Epithelial cell of proximal tubule (primary cell): ENCODE measurements at regions not wholly inside any gene's neighbourhood (a gene's known extent, or its start where the extent isn't known, plus 50 kb on each side); places are given as distances from the start of the nearest gene placed in this dataset.

ENCODE experiments used
- DNase-seq: peaks from one replicate; pipeline ENCODE4 v3.0.0-alpha.2; 2011; ENCODE audit warnings: low read depth
- H3K4me3 ChIP-seq: 2 replicates; pipeline ENCODE4 v1.5.1; 2011; ENCODE audit warnings: low read depth, mild to moderate bottlenecking, low read length
- TF ChIP-seq, protein P1 (sequence below): conservative IDR thresholded peaks from 2 replicates; pipeline ENCODE4 v1.5.1; 2012; ENCODE audit warnings: low read depth, mild to moderate bottlenecking, low read length

DNA sequence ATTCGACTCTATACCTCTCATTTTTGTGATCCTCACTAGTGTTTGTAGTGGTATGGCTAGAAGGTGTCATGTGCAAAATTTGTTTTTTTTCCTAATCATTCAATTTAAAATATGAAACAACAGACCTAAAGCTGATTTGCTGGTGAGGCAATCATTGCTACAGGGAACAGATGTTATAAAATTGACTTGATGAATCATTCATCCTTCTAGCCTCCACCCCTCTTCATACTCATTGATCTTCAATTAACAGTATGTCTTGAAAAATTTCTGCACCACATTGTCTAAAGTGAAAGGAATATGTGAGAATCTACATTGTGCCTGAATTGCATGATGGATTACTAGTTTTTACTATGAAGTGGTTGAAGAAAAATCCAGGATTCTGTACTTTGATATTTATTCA, 349.0 kb upstream of the NAV3 start:
- TF ChIP-seq, protein P1, sequence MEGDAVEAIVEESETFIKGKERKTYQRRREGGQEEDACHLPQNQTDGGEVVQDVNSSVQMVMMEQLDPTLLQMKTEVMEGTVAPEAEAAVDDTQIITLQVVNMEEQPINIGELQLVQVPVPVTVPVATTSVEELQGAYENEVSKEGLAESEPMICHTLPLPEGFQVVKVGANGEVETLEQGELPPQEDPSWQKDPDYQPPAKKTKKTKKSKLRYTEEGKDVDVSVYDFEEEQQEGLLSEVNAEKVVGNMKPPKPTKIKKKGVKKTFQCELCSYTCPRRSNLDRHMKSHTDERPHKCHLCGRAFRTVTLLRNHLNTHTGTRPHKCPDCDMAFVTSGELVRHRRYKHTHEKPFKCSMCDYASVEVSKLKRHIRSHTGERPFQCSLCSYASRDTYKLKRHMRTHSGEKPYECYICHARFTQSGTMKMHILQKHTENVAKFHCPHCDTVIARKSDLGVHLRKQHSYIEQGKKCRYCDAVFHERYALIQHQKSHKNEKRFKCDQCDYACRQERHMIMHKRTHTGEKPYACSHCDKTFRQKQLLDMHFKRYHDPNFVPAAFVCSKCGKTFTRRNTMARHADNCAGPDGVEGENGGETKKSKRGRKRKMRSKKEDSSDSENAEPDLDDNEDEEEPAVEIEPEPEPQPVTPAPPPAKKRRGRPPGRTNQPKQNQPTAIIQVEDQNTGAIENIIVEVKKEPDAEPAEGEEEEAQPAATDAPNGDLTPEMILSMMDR, result no peak
- no peak for DNase-seq
- no peak overlapping the region for H3K4me3 ChIP-seq

DNA sequence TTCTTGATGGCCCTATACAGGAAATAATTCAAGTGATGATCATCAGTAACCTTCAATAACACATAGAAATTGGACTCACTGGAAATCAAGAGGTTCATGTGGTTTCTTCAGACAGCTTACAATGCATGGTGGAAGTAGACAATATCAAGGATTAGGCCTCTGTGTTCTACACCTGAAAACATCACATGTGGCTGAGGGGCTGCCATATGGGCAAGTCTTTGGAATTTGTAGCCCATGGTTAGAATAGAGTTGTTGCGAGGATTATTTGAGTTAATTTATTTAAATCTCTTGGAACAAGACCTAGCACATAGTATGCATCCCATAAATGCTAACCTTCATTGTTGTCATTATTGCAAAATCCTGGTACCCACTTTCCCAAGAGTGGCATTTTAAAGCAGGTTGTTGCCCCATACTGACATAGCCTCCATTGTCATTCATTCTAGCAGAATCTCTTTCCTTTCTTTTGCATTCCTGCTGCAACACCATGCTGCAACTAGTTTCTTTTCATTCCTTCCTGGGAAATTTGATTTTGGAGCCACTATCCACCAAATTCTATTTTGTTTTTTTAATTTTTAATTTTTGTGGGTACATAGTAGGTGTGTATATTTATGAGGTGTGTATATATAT, 352.7 kb upstream of the NAV3 start:
- no peak overlapping the region for H3K4me3 ChIP-seq
- TF ChIP-seq, protein P1, result no peak
- no peak for DNase-seq

DNA sequence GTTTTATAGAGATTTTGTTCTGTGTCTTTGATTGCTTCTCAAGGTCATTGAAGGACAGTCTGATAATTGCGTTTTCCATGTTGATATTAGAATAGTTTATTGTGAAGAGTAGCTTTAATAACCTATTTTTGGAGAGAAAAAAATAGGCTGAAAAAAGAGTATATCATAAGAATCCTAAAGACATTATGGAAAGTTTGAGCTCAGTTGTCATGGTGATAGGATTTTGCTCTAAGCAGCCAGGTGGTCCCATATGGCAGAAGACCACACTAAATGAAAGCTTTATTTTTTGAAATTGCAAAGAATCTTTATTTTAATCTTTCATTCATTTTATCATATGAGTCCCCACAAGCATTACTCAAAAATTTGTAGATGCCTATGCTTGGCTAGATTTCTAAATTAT, 358.9 kb upstream of the NAV3 start:
- TF ChIP-seq, protein P1, result no peak
- no peak overlapping the region for H3K4me3 ChIP-seq
- no peak for DNase-seq

DNA sequence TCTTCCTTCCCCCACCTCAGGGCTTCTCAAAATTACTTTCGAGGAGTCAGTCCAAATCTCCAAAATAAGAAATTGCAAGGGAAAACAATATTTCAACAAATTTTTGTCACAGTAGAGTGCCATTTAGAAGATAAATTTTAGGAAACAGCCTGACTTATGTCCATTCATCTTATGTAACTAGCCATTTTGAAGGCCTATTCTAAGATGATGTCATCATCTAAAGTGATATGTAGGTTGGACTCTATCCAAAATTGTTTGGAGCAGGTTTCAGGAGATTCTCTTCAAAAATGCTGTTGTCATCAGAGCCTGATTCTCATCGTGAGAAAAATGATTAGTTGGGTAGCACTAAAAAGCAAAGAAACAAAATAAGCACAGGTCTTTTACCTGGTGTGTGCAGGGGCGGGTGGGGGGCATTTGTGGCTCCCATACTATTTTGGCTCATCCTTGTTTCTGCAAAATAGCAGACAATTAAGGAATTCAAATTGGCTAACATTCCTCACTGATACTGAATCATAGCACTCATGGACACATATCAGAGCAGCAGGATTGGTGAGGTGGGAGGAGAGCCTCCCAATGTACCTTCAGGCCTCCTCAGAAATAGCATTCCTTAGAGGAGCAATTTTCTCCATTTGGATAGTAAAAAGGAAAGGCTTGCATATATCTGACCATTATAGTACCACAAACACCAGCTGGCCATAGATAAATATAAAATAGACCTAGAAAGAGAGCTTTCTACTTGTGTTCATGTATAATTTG, 360.9 kb upstream of the NAV3 start:
- H3K4me3 ChIP-seq, result no peak overlapping the region
- TF ChIP-seq, protein P1, result no peak
- no peak for DNase-seq

DNA sequence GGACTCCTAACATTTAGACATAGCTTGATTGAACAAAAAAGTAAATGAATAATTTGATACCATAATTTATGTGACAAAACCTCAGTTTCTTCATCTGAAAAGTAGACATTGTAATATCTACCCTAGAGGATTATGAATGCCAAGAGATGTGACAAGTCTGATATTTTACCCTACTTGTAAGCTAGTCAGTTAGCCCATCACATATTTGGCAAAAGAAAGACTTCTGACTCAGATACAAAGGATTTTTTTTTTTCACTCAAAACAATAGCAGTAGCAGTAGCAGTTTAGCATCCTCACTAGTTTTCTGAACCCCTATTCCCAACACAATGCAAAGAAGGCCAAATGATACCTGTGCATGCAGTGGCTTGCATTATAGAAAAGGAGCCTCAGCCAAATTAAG, 377.3 kb upstream of the E2F7 start:
- TF ChIP-seq, protein P1, result no peak
- DNase-seq, result no peak
- H3K4me3 ChIP-seq, result no peak overlapping the region

DNA sequence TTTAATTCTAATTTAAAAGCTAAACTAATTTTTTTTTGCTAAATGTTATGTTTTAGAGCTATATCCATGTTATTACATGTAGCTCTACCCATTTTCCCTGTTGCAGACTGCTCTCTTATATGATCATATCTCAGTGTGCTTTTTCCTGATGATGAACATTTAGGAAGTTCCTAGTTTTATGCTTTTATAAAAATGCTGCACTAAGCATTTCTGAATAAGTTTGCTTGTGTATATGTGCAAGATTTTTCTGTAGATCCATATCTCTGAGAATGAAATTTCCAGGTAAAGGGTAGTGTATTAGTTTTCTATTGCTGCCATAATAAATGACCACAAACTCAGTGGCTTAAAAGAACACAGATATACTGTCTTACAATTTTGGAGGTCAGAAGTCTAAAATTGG, 374.4 kb upstream of the E2F7 start:
- no peak for DNase-seq
- no peak overlapping the region for H3K4me3 ChIP-seq
- TF ChIP-seq, protein P1, result no peak

DNA sequence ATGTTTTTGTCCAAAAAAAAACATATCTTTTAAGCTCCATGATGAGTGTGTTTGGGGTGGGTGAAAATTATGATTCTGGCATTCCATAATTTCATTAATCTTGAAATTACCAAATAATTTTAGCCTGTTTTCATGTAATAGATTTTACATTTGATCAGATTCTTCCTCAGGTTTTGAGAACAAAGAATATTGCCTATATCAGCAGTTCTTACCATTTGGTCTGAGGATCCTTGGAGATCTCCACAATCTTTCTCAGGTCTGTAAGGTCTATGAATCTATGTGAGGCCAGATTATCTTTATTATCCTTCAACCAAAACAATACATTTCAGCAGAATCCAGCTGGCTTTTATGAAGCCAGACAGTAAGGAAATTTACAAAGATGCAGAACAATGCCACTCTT, 373.3 kb upstream of the E2F7 start:
- TF ChIP-seq, protein P1, result no peak
- no peak overlapping the region for H3K4me3 ChIP-seq
- DNase-seq, result no peak
